ENCODE measurements at regions not wholly inside any gene's neighbourhood (a gene's known extent, or its start where the extent isn't known, plus 50 kb on each side); places are given as distances from the start of the nearest gene placed in this dataset.

DNA sequence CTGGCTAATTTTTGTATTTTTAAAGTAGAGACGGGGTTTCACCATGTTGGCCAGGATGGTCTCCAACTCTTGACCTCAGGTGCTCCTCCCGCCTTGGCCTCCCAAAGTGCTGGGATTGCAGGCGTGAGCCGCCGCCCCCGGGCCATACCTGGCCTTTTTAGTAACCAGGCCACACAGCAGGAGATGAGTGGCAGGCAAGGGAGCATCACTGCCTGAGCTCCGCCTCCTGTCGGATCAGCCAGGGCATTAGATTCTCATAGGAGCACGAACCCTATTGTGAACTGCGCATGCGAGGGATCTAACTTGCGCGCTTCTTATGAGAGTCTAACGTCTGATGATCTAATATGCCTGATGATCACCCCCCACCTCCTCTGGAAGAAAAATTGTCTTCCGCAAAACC lies 308.7 kb upstream of the PRMT6 start:
- DNase-seq, result no peak

DNA sequence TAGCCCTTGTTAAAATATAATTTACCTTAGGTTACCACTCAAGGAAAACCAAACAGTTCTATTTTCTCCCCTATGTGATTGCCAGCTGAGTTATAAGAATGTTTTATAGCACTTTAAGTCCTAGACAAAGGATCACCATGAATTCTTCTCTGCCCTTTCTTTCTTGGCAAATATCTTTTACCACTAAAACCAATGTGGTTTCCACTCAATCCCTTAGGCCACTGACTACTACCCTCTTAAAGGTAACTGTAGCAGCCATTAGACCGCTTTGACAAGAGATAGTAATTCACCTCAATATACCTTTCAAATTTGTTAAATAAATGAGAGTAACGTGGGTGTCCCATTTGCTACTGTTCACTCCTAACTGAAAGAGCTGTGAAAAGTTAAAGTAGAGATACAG lies 307.9 kb upstream of the PRMT6 start:
- DNase-seq, result no peak

DNA sequence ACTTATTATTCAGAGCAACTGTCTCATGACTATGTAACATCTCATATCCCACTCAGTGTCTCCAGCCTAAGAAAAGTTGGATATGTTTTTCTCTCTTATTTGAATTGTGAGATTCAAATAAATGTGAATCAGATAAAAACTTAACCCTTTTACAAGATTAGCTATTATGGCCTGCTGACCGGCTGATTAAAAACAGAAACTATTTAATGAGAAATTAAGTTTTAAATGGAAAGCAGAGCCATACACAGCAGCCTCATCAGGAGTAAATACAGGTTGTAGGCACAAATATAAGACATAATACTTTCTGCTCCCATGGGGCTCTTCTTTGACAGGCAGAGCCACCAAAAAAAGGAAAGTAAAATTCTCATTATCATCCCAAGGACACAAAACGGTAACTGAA lies 307.0 kb upstream of the PRMT6 start:
- no peak for DNase-seq

DNA sequence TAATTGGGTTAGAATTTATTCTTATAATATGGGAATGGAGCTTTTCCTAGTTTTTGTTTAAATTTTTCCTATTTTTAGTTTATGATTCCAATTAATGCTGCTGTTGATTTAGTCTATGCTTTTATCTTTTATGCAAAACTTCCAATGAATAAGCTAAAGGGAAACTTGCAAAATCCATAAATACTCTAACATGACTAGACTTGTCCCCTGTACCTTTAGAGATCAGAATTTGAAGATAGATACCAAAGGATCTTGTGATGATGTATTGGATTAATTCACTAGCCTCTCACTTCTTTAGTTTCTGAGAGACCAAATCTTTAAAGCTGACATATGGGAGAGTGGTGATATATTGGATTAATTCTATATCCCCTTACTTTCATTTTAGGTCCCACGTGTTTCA lies 306.6 kb upstream of the PRMT6 start:
- DNase-seq, result no peak

DNA sequence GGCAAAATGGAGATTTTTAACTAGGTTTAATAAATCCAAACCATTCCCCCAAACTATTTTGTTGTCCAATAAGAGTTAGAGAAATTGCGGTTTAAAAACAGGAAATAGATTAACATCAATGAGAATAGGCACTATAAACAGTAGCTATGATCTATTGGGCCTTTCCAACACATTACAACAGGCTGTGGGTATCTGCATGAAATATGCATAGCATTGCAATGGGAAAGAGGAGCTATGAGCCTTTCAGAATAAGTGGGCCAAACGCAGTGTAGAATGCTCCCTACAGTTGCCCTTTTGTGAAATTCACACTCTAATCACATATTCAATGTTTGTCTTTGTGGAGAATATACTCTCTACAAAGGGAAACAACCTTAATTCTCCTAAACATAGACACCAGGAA lies 305.5 kb upstream of the PRMT6 start:
- no peak for DNase-seq

DNA sequence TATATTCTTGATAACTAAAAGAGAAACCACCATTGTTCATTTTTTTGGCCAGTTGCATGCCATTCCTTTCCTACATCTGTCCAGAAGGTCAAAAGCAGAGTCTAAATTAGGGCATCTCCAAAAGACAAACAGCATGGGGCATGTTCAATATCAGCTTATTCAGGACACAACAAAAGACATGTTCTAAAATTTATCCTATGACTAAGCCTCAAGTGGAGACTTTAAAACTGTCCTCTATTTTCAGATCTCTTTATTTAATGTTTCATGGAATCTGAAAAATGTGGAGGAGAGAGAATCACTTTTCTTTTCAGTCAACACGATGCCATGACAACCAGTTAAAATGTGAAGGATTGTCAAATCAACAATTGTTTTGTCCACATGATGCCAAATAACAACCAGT lies 303.4 kb upstream of the PRMT6 start:
- no peak for DNase-seq

DNA sequence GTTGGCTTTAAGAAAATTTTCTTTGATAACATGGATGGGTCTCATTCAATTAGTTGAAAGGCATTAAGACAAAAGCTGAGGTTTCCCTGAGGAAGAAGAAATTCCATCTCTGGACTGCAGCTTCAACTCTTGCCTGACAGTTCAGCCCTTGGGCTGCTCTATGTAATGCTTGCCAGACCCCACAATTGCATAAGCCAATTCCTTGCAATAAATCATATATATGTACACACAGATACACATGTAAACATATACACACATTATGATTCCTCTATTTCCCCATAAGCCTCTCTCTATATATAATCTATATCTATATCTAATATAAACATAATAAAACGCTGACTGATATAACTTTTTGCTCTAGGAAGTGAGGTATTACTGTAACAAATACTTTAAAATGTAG lies 301.5 kb upstream of the PRMT6 start:
- DNase-seq, result no peak

DNA sequence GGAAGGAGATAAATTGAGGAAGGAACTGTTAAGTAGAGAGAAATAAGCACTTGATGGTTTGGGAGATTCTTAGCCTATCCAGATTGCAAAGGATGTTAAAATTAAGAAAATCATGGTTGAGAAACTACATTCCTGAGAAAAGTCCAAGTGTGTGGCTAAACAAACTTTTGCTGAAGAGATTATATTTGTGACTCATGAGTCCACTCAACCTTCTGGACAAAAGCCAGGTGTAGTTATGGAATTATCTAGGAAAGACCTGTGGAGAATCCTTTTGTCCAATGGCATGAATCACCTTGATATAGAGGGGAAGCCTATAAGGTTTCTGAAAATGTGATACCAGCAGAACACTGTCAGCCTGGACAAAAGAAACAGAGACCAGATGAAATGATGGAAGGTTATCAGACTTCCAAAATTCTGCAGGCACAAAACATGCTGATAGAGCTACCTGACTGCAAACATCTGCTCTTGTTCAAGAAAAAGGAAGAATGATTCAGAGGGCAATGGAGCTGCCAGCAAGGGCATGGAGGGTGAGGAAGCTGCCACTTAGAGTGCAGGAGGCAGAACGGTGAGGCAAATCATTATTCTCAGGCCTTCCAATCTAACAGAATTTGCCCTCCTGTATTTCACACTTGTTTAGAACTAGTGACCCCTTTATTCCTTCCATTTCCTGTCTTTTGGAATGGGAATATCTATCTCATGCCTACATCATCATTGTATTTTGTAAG lies 300.6 kb upstream of the PRMT6 start:
- DNase-seq, result no peak

DNA sequence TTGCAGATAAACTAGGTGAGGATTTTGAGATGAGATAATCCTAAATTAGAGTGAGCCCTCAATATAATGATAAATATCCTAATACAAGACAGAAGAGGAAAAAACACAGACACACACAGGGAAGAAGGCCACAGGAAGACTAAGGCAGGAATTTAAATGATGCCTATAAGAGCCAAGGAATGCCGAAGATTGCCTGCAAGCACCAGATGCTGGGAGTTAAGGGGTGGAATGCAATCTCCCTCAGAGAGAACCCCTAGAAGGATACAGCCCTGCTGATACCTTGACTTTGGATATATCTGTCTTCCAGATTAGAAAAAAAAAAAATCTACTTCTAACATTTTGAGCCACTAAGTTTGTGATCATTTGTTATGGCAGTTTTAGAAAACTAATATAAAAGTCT lies 299.7 kb upstream of the PRMT6 start:
- DNase-seq, result no peak

DNA sequence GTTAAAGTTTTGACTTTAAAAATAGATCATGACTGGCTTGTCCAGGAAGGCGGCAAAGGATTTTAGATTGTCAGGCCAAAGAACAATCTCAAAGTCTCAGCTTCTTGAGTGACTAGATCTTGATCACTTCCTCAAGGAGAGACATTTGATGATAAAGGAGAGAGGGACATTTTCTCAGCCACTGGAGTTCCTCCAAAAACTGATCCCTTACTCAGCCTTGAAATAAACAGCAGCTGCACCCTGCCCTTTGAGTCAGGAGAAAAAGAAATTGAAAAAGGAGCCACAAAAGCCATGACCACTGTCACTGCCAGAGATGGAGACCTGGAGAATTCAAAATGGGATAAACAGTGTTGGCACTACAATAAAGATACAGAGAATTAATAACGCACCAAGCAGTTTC lies 288.4 kb upstream of the PRMT6 start:
- no peak for DNase-seq

DNA sequence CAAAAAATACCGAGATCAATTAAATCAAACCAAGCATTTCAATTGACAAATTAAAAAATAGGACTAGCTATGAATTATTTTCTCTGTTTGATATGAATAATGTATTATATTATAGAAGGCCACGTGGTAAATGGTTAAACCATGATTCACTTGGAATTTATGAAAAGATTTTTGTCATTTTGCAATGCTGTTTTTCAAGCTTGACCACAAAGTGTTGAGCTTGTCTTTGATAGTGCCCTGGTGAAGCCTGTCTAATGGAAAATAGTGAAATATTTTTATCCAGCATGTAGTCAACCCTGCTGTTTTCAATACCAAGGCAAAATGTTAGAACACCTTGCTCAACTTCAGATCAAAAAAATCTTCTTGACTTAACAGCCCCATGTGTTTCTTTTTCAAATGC lies 288.0 kb upstream of the PRMT6 start:
- no peak for DNase-seq

DNA sequence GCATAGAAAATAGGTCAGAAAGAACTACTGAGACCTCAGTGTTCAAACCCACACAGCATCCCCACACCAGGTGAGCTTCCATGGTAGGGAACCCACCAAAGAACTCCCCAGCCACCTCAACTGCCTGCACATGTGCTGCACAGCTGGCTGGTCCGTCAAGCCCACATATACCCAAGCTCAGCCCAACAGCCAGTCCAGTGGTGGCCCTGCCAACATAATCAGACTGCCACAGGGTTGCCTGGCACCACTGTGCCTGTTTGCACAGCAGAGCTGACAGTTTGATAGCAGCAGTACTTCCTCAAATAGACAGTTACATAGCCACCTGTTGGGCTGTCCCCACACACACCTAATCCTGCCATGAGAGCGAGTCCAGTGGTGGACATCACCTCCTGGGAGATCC lies 283.3 kb upstream of the PRMT6 start:
- DNase-seq, result no peak

DNA sequence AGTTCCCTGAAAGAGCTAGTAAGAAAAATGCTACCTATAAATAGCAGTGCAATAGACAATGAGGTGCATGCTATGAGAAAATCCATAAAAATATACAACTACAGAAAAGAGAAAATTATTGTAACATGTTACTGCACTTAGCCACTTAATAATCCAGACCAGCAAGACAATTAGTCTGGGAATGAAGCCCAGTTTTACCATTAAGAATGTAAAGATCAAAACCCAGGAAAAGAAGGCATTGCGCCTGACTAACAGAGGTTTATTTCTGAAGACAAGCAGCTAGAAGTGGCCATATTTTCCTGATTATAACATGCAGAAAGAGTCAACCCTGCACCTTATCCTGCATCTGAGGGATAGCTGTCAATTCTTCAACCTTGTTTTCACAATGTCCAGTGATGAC lies 276.4 kb upstream of the PRMT6 start:
- no peak for DNase-seq

DNA sequence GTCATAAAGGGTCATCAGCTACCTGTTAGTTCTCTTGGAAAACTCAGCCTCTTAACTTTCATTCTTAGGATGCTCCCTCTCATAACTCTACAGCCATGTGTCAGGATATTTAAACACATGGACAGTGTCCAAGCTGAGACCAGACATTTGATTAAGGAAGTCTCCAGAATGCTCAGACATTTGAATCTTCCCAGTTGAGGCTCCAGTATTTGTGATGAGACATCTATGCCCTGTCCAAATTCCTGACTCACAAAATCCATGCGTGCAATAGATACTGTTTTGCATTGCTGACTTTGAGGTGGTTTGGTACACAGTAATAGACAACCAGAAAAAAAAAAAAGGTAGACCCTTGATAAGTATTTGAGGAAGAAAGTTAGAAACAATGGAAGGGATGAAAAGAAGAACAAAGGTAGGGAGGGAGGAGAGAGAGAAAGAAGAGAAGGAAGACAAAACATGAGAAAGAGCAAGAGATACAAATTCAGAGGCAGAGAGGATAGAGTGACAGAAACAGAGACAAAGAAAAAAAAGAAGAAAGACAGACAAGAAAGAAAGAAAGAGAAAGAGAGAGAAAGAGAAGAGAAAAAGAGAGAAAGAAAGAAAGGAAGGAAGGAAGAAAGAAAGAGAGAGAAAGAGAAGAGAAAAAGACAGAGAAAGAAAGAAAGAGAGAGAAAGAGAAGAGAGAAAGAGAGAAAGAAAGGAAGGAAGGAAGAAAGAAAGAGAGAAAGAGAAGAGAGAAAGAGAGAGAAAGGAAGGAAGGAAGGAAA lies 275.5 kb upstream of the PRMT6 start:
- no peak for DNase-seq

DNA sequence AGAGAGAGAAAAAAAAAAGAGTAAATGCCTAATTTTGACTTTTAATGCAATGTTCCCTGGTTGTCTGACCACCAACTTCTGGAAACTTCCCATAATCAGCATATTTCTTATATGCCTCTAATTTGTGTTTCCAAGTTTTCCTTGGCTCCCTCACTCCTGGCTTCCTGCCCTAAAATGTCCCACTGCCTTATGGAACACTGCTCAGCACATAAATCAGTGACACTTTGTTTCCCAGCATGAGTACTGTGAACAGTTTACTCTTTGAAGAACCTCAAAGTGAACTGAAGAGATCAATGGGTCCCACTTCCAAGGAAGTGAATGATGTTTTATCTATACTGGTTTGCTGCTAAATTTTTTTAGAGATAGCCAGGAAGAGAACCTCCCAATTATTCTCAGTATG lies 271.3 kb upstream of the PRMT6 start:
- no peak for DNase-seq

DNA sequence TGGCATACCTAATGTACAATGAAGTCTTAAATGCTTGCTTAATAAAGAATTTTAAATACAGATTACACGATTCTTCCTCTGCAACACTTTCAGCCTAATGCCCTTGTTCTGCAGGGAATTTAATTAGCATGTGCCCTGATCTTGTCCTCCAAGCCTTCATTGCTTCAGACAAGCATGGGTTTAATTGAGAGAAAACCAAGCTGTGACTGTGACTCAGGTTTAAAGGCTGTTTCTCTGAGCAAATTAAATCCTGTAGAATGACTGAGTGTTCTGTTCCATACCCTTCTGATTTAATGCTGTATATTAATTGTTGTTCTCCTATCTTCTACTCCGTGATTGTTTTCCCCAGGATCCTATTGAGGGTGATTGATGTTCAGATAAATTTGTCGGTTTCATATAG lies 269.0 kb upstream of the PRMT6 start:
- no peak for DNase-seq

DNA sequence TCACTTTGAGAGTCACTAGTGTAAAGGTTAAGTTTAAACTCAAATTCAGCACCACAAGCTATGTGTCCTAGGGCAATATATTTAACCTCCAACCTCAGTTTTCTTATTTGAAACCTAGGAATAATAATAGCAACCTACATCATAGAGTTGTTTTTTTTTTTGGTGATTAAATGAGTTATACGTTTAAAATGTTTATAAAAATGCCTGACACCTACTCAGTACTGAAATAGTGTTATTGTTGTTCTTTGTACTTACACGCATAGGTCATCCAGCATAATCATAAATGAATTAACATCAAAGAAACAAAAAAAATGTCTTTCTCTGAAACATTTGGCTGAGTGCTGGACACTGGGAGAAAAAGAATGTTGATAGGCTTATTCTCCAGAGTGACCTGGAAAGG lies 266.8 kb upstream of the PRMT6 start:
- no peak for DNase-seq

DNA sequence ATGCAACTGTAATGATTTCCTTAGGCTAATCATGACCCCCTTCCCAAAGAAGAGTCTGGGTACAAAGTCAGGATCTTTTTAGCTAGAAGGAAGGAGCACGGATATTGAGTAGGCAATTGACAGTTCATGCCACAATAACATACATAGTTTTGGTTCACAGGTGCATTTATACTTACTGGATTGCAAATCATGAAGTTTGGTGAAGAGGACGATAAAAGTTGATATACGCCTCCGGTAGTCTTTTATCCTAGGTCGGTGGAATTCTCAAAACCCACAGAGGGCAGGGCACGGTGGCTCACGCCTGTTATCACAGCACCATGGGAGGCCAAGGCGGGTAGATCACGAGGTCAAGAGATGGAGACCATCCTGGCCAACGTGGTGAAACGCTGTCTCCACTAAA lies 265.4 kb upstream of the PRMT6 start:
- DNase-seq, result no peak

DNA sequence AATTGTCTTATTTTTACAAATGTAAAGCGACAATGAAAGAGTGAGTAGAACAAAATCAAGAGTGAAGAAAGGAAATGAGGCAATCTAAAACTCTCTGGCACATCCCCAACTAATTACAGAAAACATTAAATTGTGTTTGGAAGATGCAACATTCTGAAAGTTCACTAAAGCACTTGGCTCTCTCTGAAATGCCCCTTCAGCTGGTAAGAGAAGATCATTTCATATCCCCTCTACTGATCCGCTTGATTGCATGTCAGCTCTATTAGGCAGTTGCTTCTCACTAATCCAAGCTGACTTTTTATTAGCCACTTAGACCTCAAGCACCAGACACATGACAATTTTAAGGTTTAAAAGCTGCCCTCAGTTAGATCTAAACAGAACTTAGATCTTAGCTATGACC lies 262.8 kb upstream of the PRMT6 start:
- no peak for DNase-seq

DNA sequence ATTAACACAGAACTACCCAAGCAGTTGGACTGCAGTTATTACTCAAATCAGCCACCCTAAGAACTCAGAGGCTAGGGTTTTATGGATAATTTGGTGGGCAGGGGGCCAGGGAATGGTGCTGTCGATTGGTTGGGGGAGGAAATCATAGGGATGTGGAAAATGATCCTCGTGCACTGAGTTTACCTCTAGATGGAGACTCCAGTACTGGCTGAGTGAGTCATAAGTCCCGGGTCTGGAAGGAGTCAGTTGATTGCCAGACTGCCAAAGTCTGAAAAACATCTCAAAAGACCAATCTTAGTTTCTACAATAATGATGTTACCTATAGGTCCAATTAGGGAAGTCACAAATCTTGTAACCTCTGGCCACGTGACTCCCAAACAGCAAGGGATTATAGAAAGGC lies 257.5 kb upstream of the PRMT6 start:
- no peak for DNase-seq

DNA sequence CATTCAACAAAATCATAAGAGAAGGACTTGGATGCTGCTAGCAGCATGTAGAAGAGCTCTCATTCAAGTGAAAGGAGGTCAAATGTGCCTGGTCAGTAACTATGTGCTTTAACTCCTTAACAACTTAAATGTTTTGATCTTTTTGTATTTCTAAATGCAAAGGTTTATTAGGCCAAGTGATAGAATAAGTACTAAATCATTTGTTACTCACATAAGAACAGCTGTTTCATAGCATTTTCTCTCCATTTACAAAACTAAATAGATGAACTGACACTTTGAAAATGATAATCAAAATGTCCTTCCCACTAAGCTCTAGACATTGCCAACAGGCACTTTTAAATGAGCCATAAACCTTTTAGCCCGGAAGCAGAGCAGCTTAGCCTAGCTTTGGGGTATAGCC lies 254.3 kb upstream of the PRMT6 start:
- no peak for DNase-seq

DNA sequence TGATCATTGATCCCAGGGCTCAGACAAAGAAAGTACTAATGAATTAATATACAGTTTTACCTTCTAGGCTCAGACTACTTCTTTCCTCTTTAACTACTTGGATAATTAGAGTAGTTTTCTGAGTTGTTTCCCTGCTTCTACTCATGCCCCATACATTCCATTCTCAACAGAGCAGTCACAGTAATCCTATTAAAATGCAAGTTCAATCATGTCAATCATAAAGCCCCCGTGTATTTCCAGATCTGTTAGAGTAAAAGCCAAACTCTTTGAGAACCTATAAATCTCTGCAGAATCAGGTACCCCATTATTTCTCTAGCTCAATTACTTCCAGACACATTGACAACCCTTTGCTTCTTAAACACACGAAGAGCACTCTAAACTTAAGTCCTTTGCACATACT lies 242.1 kb upstream of the PRMT6 start:
- no peak for DNase-seq

DNA sequence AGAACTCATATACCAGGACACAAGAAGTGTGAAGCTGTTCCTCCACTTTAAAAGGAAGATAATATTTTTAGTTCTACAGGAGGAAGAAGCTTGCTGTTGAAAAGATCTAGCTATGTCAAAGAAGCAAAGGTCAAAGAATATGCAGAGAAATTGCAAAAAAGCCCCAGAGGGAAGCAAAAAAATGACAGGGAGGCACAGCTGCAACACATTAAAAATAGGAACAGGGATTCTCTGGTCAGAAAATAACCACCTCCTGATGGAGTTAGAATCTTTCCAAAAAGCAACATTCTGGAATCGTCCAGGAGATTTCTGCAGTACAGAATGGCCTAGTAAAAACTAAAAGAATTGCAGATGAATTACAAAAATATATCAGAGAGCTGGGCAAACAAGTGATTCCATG lies 238.9 kb upstream of the PRMT6 start:
- no peak for DNase-seq

DNA sequence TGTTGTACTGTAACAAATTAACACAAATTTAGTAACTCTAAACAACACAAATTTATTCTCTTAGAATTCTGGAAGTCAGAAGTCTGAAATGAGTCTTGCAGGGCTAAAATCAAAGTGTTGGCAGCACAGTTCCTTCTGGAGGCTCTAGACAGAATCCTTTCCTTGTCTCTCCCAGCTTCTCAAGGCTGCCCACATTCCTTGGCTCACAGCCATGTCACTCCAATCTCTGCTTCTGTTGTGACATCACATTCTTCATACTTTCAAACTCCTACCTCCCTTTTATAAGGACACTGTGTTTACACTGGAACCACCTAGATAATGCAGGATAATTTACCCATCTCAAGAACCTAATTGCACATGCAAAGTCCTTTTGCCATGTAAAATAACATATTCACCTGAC lies 225.0 kb upstream of the PRMT6 start:
- no peak for DNase-seq

DNA sequence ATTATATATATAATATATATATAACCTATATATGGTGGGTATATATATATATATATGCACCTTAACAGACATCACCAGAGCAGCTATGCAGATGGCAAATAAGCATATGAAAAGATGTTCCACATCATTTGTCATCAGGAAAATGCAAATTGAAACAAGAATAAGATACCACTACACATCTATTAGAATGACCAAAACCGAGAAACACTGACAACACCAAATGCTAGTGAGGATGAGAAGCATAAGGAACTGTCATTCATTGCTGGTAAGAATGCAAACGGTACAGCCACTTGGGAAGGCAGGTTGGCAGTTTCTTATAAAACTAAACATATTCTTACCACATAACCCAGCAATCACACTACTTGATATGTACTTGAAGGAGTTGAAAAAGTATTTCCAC lies 219.8 kb upstream of the PRMT6 start:
- no peak for DNase-seq

Data from NCI-H2029 (cell line).